HG02884 (cell line): ENCODE measurements at regions not wholly inside any gene's neighbourhood (a gene's known extent, or its start where the extent isn't known, plus 50 kb on each side); places are given as distances from the start of the nearest gene placed in this dataset.
A peak's percentile ranks its signal among the peaks of the same experiment; 100 is the strongest.

ENCODE experiments used
- ATAC-seq: cut with Tn5 transposase; IDR thresholded peaks from one replicate; pipeline ENCODE4 v1.9.1; 2021; ENCODE audit warnings: mild to moderate bottlenecking, moderate library complexity; ENCODE audit not compliant: unreplicated experiment

DNA sequence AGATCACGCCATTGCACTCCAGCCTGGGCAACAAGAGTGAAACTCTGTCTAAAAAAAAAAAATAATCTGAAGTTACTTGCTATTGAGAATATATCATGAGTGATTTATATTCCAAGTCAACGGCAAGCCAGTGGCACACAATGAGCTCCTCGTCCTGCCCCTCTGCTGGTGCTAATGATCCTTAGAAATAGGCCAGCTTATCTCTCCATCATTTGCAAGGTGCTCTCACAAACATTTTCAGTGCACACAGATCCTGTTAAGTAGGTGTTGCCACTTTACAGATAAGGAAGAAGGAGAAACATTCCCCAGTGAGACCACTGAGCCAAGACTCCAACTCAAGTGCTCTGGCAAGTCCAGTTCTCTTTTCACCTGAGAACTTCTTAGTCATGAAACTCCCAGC, 91.3 kb upstream of the GPR45 start:
- no peak for ATAC-seq

DNA sequence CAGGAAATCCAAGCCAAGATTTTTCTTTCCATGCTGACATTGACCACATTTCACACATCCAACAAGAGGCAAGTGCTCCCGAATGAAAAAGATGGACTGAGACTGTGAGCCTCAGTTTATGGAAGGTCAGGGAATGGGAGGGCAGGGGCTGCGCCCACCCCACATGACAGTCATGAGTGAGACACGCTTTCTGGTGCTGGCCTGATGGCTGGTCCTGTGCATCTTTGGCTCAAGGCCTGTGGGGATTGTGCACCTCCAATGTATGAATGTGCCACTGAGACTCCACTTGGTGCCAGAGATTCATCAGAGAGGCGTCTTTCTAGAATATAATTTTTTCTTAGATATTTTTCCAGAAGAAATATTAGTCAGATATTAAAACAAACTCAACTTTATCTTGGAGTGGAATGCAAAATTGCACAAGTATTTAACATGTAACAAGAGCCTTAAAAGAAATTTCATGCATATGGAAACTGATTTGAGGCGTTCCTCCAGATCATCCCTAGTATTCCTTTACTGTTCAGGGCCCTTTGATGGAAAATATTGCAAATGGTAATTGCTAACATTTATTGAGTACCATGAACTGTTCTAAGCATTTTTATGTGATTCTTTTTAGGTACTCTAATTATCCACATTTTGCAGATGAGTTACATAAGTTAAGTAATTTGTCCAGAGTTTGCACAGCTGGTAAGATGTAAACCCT, 87.3 kb upstream of the GPR45 start:
- ATAC-seq: no peak

DNA sequence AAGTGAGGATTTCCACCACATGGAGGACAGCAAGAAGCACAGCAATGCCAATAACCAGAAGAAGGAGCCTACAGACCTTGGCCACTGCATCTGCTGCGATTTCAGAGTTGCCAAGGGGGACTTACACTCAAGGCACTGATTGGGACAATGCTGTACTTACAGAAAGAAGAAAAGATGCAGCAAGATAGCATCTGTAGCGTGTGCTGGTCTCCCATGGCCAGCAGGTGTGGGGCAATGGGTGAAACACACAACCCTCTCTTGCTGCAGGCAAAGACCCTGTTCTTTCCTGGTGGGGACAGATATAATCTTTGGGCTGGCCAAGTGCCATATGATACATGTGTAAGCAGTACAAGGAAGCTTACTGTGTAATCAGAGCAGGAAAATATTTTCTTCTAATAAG, 85.4 kb upstream of the GPR45 start:
- ATAC-seq: no peak

DNA sequence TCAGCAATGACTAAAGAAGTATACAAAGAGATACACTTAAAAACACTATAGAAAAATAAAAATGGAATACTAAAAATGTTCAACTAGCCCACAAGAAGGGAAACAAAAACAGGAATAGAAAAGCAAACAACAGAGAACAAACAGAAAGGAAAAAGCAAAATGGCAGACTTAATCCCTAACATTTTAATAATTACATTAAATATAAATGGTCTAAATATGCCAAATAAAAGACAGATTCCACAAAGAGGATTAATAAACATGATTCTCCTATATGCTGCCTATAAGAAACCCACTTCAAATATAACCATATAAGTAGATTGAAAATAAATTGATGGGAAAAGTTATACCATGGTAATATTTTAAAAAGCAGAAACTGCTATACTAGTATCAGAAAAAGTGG, 83.5 kb upstream of the GPR45 start:
- no peak for ATAC-seq

DNA sequence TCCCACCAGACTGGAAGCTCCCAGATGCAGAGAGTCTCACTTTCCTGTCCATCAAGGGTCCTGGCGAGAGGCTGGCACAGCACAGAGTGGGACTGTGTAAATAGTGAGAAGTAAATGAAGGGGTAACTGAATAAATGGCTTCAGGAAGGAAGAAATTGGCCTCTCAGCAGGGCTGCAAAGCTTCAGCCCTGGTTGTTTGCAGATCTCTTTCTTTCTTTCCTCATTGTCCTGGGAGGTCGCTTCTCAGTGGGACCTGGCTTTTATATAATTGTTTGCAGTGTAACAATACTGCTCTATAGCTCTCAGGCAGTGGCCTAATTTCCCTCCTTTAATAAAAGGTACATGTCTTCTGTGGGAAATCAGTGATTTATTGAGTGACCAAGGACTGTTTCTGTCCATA, 74.9 kb upstream of the GPR45 start:
- ATAC-seq: no peak

DNA sequence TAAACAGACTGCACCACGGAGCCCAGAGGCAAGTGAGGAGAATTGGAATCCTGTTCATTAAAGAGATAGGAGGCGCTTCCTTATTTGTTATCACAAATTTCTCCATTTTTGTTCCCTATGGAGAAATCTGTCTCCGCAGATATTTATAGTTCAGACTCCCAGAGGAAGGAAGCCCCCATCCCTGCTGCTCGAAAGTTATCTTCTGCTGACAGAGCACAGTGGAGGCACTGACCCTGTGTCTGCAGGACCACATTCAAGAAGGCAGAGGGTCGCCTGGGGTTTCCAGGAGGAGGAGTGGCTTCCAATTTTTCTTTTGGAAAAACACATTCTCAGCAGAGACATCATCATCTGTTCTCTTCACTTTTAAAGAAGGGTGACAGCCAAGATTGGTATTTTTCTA, 73.0 kb upstream of the GPR45 start:
- ATAC-seq: no peak

DNA sequence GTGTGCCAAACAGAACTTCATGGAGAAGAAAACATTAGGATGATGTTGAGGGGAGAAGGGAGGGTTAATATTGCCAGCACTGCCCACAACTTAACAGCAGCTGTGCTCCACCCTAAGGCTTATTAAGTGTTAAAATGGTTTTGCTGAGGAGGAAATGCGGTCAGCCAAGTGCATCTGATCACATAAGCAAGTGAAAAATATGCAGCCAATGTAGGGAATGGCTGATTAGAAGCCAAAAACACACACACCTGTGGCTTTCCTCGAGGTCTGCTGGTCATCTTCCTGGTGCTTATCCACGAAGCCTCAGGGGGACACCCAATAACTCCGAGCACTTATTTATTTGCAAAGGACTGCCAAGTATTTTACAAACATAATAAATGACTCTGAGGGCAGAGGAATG, 66.3 kb upstream of the GPR45 start:
- no peak for ATAC-seq

DNA sequence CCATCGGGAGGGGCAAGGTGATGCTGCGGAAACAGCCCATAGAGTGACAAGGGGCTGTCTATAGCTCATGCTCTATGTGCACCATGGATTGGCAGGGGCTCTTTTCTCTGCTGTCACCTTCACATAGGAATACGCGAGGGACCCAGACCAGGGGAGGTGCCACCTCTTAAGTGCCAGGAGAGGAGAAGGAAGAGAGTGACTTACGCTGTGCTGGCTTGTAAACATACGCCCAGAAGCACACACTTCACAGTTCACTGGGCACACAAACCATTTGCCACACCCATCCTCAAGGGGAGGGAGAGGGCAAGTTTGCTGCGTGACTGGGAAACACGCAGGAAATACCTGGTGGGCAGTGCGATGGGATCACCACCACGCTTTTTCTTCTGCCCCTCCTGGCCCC, 65.1 kb upstream of the GPR45 start:
- no peak for ATAC-seq

DNA sequence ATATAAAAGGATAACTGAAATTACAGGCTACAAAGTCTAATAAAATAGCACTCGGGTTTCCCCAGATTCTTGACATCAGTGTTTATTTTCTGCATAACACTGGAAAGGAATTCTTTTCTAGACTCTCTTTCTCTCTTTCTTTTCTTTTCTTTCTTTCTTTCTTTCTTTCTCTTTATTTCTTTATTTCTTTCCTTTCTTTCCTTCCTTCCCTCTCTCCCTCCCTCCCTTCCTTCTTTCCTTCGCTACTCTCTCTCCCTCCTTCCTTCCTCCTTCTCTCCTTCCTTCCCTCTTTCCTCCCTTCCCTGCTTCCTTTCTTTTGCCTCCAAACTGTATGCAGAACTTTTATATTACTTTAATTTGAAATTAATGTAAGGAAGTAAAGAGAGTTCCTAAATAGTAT, 64.5 kb upstream of the GPR45 start:
- ATAC-seq: no peak

DNA sequence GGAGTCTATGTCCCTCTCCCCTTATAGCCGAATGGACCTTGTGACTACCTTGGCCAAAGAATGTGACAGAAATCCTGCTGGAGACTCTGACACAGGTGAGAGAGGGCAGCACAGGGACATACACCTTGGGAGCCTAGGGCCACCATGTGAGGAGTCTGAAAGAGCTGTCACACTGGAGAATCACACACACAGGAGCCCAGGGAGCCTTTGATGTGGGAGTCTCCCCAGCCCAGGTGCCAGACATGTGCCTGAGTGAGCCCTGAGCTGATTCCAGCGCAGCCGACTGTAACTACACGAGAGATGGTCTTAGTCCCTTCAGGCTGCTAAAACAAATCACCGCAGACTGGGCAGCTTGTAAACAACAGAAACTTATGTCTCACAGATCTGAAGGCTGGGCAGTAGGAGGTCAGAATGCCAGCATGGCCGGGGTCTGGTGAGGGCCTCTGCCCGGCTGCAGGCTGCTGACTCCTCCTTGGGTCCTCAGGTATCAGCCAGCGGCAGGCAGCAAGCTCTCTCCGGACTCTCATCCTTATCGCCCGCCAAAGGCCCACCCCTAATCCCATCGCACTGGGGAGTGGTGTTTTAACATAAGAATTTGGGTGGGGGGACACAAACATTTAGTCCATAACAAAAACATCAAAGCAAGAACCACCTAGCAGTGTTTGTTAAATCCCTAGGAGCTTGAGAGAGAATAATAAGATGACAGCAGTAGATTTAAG, 63.8 kb upstream of the GPR45 start:
- no peak for ATAC-seq

DNA sequence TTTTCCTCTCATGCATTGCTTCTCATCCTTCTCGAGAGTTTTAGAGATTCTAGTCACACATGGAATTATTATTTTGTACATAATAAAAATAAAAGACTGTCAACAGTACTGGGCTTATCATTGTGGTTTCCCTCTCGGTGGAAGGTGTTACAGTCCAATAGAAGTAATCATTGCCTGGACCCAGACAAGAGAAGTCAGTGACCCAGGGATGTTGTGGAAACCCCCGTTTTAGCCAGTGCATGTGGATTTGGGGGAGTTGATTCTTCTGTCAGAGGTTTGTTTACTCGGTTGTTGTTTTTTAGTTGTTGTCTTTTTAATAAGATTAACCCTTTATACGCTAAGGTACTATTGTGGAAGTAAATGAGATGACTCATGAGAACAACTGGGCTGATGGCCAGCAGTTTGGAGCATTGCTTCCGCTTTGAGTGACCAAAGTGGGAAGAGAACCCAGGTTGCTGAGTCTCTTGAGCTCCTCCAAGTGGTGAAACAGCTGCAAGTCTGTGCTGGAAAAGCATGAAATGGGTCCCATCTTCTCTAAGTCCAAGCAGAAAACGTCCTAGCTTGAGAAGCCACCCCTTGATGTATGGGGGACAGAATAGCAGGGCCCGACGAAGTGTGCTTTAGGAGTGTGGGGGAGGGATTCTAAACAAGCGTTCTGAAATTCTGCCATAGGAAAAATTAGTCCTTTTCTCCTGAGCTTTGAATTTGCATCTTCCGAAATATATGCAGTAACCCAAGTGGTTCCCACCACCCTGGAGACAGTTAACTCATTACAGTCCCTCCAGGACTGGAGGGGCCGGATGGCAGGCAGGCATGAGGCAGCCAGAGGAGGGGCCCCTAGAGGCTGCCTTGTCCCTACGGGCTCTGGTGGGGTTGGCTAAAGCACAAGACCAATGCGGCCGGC, 61.8 kb upstream of the GPR45 start:
- no peak for ATAC-seq

DNA sequence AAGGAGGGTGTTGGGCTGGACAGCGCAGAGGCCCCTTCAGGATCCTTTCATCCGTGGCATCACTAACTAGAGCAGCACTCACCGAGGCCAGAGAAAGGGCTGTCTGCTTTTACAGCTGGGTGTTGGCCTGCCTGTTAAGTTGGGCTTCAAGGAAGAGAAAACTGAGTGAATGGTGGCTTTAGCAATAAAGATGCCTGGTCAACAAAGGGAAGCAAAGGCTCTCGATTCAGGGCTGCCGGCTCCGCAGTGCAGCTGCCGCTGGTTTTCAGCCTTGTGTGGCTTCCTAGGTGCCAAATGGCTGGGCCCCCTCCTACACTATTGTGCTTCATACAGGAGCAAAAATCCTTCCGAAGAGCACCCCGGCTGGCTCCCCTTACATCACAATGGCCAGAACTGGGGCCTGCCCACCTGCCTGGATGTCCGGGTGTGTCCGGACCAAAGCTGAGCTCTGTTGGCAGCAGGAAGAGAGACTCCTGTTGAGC, 61.0 kb upstream of the GPR45 start:
- ATAC-seq: no peak

DNA sequence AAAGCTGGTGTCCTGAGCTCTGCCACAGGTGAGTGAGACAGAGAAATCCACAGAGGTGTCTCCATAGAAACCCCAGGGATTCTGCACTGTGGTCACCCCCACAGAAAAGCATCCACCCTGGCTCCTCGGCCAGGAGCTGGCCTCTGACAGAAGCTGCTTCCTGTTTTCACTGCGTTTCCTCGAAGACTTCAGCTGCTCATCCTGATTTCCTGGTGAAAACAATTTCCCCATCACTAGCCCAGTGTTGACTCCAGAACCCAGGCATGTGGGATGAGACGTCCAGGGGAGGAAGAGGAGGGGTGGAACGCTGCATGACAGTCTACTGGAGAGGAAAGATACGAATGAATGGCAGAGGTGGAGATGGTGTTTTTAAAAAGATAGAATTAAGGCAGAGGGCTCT, 60.3 kb upstream of the GPR45 start:
- no peak for ATAC-seq

DNA sequence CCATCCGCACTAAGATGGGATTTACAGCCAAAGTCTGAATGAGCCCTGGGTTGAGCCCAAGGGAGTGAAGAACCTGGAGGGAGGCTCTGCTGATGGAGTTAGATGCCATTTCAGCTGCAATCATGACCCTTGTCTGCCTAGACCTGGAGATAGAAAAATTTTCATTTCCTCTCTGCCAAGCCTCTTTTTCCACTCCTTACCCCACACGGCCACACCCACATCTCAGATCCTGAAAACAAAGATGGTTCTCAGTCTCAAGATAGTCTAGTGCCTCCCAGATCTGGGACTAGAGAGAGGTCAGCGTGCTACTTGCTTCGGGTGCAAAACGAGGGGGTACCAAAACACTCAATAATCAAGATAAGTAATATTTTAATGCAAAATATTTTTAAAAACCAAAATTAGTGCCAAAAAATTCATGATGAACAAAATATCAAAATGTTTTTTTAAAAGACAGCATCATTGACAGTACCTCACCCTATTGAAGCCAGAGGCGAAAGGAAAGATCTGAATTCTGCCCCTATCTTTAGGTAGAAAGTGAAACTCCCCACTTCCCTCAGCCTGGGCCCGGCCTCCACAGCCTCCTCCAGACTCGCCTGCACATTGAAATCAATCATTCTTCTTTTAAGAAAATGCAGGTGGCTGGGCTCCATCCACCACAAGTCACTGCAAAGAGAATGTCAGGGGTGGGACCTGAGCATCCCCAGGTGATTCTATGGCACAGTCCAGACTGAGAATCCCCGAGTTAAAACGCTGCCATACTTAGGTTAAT, 57.8 kb upstream of the GPR45 start:
- ATAC-seq: peak; percentile 59

DNA sequence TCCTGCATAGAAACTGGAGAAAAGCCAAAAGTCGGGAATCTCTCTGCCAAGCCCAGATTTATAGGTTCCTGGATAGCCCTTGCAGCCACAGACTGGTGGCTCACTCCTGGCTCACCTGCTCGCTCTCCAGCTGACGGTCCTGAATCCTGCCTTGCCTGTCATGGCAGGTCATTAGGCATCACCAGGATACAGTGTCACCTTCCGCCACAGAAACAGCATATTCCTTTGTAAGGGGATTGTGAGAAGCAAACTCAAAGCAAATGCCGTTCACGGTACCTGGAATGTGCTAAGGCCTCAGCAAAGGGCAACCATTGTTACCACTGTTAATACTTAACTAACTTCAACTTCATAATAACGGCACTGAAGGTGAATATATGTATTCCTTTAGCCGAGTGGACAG, 57.1 kb upstream of the GPR45 start:
- no peak for ATAC-seq

DNA sequence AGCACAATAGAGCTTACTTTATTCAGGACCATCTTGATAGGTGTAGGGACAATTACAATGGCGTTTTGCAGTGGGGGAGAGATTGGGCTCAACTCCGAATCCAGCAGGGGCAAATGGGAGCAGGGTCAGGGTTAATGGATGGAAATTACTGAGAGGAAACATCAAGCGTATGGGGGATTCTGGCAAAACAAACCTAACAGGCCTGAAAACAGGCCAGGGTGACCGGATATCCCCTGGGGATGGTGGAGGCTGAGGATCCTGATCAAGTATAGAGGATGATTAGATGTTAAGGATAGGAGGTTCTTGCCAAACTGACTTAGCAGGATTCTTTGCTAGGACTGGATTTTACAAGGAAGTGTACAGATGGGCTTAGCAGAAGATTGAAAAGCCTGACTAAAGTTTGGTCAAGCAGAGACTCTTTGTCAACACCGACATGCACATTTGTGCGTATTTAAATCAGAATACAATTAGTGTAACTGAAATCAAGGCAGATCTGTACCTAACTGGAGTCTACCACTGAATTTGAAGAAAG, 54.5 kb upstream of the GPR45 start:
- ATAC-seq: no peak

DNA sequence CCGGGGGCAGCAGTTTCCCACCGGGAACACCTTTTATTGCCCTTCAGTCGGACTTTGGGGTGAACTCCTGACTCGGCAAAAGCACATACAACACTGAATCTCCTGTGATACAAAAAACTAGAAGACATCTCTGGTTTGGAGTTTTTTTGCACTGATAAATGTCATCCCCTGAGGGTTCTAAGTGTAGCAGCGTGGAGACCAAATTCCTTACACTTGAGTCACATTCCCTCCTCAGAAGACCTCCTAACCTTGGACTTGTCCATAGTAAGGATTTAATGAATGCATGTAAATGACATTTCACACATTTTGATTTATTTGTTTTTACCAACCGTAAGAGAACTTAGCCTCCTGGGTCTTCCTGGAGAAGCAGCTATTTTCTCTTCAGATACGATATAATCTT, 54.0 kb upstream of the GPR45 start:
- ATAC-seq: no peak

DNA sequence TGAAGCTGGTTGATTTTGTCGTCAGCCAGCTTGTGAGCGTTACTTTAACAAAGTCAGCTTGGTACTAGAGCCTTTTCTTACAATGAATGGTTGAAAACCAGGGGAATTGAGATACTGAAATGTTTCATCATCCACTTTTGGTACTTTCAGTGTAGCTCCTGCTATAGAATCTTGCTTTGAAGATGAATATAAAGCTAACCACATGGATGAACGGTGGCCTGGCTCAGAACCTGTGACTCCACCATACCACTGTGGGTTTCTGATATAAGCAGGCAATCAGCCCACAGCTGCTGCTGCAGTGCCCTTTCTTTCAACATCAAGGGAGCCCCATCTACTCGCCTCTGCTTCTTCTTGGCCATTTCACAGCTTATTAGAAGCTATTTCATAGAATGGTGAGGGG, 53.2 kb upstream of the GPR45 start:
- ATAC-seq: peak; percentile 83
